Thoracic aorta (tissue), 2 donors: ENCODE measurements at regions not wholly inside any gene's neighbourhood (a gene's known extent, or its start where the extent isn't known, plus 50 kb on each side); places are given as distances from the start of the nearest gene placed in this dataset.

Experiments used
- ATAC-seq: fragments of 150-250 bp; one replicate; pipeline ENCODE4 v1.8.0; 2017; ENCODE audit warnings: low read depth; ENCODE audit not compliant: insufficient number of reproducible peaks, low FRiP score
- DNase-seq: peaks from one replicate; pipeline ENCODE4 v3.0.0-alpha.2; 2020; ENCODE audit warnings: low spot score
- H3K27ac ChIP-seq, 2 donors: fragments of 200-600 bp; sonication (generic); 1 replicate in 1 of 2; 2 replicates in 1 of 2; pipeline ENCODE4 v1.5.1; 2016; ENCODE audit warnings: mild to moderate bottlenecking in 2 of 2, moderate library complexity in 2 of 2
- H3K27me3 ChIP-seq: fragments of 200-600 bp; sonication (generic); replicated peaks from 2 replicates; pipeline ENCODE4 v1.6.0; 2016; ENCODE audit warnings: mild to moderate bottlenecking; ENCODE audit not compliant: insufficient read depth
- H3K36me3 ChIP-seq: fragments of 200-600 bp; sonication (generic); one replicate; pipeline ENCODE4 v1.5.1; 2016
- H3K4me1 ChIP-seq, 2 donors: fragments of 200-600 bp; sonication (generic); 1 replicate in 1 of 2; 2 replicates in 1 of 2; pipeline versions ENCODE4 v1.5.1 to v1.6.0; 2016; ENCODE audit warnings: low read depth in 2 of 2, mild to moderate bottlenecking in 1 of 2; ENCODE audit not compliant: control insufficient read depth in 1 of 2
- H3K4me3 ChIP-seq: fragments of 200-600 bp; sonication (generic); 2 replicates; pipeline ENCODE4 v1.5.1; 2016; ENCODE audit warnings: mild to moderate bottlenecking
- H3K9me3 ChIP-seq: fragments of 200-600 bp; sonication (generic); 2 replicates; pipeline ENCODE4 v1.5.1; 2016
- CTCF ChIP-seq: fragments of 200-600 bp; sonication (generic); IDR thresholded peaks from one replicate; pipeline ENCODE4 v1.5.1; 2019; ENCODE audit warnings: antibody characterized with exemption

- Histone ChIP-seq H3K4me3 (no peak overlapping the region), H3K4me1 (no peaks in the 10 kb centered on the region), H3K27me3 (no peaks in the 10 kb centered on the region), H3K27ac (no peak overlapping the region), H3K36me3 (no peaks in the 10 kb centered on the region), H3K9me3 (no peaks in the 10 kb centered on the region)
- TF ChIP-seq CTCF, result no peak
- ATAC-seq, result no peak
- DNase-seq, result no peak
Measured at GRCh38 chr11:23859087-23859486, 637.8 kb upstream of the LUZP2 start.

- DNase-seq (no peak), ATAC-seq (no peak)
- H3K9me3 ChIP-seq, result no peaks in the 10 kb centered on the region
- no peaks in the 10 kb centered on the region for H3K4me1 ChIP-seq
- no peak overlapping the region for H3K27ac ChIP-seq
- no peak overlapping the region for H3K4me3 ChIP-seq
- TF ChIP-seq CTCF, result no peak
- H3K27me3 ChIP-seq, result no peaks in the 10 kb centered on the region
- no peaks in the 10 kb centered on the region for H3K36me3 ChIP-seq
Measured at GRCh38 chr11:23861615-23862014, 635.2 kb upstream of the LUZP2 start.

DNA sequence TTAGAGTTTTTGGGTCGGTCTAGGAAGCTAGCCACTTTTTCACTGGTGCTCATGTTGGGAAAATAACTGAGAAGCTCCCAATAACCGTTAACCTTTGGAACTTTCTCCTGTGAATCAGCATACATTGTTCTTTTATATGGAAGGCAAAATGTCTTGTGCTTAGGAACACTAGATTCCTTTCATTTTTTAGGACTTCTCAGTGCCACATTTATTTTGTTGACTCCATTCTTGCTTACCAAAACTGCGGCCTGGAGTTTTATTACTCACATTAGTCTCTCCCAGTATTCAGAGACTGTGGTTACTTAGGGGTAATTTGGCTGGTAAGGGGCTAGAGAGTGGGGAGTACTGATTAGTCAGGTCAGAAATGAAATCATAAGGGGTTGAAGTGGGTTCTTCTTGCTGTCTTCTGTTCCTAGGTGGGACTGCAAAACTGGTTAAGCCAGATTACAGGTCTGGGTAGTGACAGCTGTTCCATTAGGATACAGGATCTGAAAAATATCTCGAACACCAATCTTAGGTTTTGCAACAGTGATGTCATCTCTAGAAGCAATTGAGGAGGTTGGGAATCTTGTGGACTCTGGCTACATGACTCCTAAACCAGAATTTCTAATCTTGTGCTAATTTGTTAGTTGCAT lies 631.4 kb upstream of the LUZP2 start:
- no peaks in the 10 kb centered on the region for H3K9me3 ChIP-seq
- no peak for ATAC-seq
- H3K27me3 ChIP-seq, result no peaks in the 10 kb centered on the region
- no peak overlapping the region for H3K27ac ChIP-seq
- no peak for DNase-seq
- no peak overlapping the region for H3K4me3 ChIP-seq
- TF ChIP-seq CTCF, result no peak
- H3K36me3 ChIP-seq, result no peaks in the 10 kb centered on the region
- H3K4me1 ChIP-seq, result no peaks in the 10 kb centered on the region

DNA sequence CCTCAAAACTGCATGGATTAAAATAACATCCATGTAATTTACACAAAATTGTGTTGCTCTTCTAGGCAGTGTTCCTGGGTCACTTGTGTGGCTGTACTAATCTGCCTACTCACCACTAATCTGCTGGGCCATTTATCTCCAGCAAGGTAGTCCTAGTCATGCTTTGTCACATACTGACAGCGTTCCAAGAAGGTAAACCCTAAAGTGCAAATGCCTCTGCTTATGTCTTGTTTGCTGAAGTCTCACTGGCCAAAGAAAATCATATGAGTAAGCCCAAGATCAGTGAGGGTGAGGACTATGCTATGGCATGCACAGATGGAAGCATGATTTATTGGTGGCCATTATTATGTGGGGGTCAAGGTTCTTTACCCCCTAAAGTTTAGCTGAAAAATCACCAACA lies 630.2 kb upstream of the LUZP2 start:
- ATAC-seq (no peak), DNase-seq (no peak)
- TF ChIP-seq CTCF, result no peak
- Histone ChIP-seq H3K9me3 (no peaks in the 10 kb centered on the region), H3K27me3 (no peaks in the 10 kb centered on the region), H3K36me3 (no peaks in the 10 kb centered on the region), H3K4me1 (no peaks in the 10 kb centered on the region), H3K4me3 (no peak overlapping the region), H3K27ac (no peak overlapping the region)

DNA sequence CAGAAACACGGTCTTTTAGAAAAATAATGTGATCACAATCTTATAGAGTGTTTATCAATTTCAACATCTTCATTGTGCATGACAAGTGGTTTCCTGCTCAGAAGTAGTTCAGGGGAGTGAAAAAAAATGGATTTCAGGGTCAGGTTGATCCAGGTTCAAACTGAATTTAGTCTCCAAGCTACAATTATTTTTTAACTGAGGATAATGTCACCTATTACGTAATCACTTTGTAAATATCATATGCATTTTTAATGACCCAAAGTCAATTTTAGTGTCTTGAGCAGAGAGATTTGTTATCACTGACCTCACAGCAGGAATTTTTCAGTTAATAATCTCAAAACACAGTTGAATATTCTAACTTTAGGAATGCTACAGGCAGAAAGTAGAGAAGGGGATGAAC lies 627.2 kb upstream of the LUZP2 start:
- DNase-seq, result no peak
- no peaks in the 10 kb centered on the region for H3K36me3 ChIP-seq
- H3K9me3 ChIP-seq, result no peaks in the 10 kb centered on the region
- H3K4me1 ChIP-seq, result no peaks in the 10 kb centered on the region
- no peaks in the 10 kb centered on the region for H3K27me3 ChIP-seq
- H3K4me3 ChIP-seq, result no peak overlapping the region
- H3K27ac ChIP-seq, result no peak overlapping the region
- no peak for TF ChIP-seq CTCF
- ATAC-seq, result no peak
